GM12874 (cell line): ENCODE measurements at regions not wholly inside any gene's neighbourhood (a gene's known extent, or its start where the extent isn't known, plus 50 kb on each side); places are given as distances from the start of the nearest gene placed in this dataset.

Experiments used
- CTCF ChIP-seq: IDR thresholded peaks from 2 replicates; pipeline ENCODE4 v1.5.1; 2011; ENCODE audit warnings: low read depth, mild to moderate bottlenecking, control low read depth, low read length, moderate library complexity; ENCODE audit not compliant: insufficient read depth

GRCh38 chr11:101334581-101334980 is 205.0 kb upstream of the PGR start:
- TF ChIP-seq CTCF = no peak

GRCh38 chr11:101331411-101331810 is 201.8 kb upstream of the PGR start:
- no peak for TF ChIP-seq CTCF

- TF ChIP-seq CTCF = no peak
Observed at GRCh38 chr11:101327908-101328307, 198.3 kb upstream of the PGR start.

- no peak for TF ChIP-seq CTCF
Observed at GRCh38 chr11:101326141-101326540, 196.5 kb upstream of the PGR start.

- no peak for TF ChIP-seq CTCF
Observed at GRCh38 chr11:101323997-101324396, 194.4 kb upstream of the PGR start.

GRCh38 chr11:101321222-101321621 is 191.6 kb upstream of the PGR start:
- TF ChIP-seq CTCF = 0 out of 2 replicates have a peak, but pooled peaks have one; percentile 5

GRCh38 chr11:101306721-101307120 is 177.1 kb upstream of the PGR start:
- TF ChIP-seq CTCF = no peak

GRCh38 chr11:101305496-101305895 is 175.9 kb upstream of the PGR start:
- no peak for TF ChIP-seq CTCF
